GM12891 (cell line): ENCODE measurements at regions not wholly inside any gene's neighbourhood (a gene's known extent, or its start where the extent isn't known, plus 50 kb on each side); places are given as distances from the start of the nearest gene placed in this dataset.

Experiments used
- POLR2A ChIP-seq: IDR thresholded peaks from 2 replicates; pipeline ENCODE4 v1.6.1; 2011; ENCODE audit warnings: low read depth, low read length, control low read depth
- POLR2AphosphoS5 ChIP-seq: IDR thresholded peaks from 2 replicates; pipeline ENCODE4 v1.6.1; 2011; ENCODE audit warnings: low read depth, low read length, control low read depth
- SPI1 ChIP-seq: IDR thresholded peaks from 2 replicates; pipeline ENCODE4 v1.6.1; 2011; ENCODE audit warnings: low read depth, low read length, control low read depth
- TAF1 ChIP-seq: IDR thresholded peaks from 2 replicates; pipeline ENCODE4 v1.6.1; 2011; ENCODE audit warnings: low read depth, low read length, control low read depth

GRCh38 chr16:26441178-26441577 is 625.5 kb upstream of the C16orf82 start:
- TF ChIP-seq POLR2A (no peak), TAF1 (no peak), POLR2AphosphoS5 (no peak), SPI1 (no peak)
